HG03135 (cell line): ENCODE measurements at regions not wholly inside any gene's neighbourhood (a gene's known extent, or its start where the extent isn't known, plus 50 kb on each side); places are given as distances from the start of the nearest gene placed in this dataset.

Experiments used
- ATAC-seq: cut with Tn5 transposase; IDR thresholded peaks from one replicate; pipeline ENCODE4 v1.9.1; 2021; ENCODE audit warnings: mild to moderate bottlenecking, moderate library complexity; ENCODE audit not compliant: unreplicated experiment

GRCh38 chr4:185921583-185922555 lies 109.9 kb upstream of the SORBS2 start:
- ATAC-seq, result no peak

GRCh38 chr4:185924458-185925044 lies 112.6 kb upstream of the SORBS2 start:
- ATAC-seq, result no peak

DNA sequence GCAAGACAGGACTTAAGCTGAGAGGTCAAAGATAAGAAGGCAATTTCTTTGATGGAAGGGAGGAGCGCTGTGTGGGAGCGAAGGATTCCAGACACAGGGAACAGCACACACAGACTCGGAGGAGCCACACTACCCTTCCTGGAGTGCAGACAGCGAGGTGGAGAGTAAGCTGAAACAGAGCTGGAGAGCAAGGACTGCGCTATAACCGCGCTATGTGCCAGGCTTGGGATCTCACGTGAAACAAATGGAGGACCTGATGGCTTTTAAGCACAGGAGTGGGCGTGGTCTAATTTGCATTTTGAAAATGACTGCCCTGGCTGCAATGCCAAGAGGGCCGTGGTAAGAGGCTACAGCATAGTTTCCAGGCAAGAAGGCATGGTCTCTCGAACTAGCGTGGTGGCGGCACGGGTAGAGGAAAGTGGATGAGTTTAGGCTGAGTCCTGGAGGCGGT lies 113.9 kb upstream of the SORBS2 start:
- no peak for ATAC-seq

DNA sequence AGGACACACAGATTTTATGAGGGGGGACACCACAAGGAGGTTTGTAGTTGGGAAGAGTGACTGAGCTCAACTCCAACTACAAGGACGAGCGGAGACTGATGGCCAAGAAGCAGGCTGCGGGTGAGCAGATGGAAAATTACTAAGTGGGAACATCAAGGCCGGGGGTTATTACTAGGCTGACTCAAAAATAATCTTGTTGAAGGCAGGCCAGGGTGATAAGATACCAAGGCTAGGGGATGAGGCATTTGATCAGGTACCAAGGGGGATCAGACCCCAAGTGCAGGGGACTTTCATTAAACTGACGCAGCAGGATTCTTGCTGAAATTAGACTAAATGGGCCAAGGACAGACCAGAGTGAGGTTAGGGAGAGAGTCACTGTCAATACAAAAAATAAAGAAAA lies 119.4 kb upstream of the SORBS2 start:
- no peak for ATAC-seq

DNA sequence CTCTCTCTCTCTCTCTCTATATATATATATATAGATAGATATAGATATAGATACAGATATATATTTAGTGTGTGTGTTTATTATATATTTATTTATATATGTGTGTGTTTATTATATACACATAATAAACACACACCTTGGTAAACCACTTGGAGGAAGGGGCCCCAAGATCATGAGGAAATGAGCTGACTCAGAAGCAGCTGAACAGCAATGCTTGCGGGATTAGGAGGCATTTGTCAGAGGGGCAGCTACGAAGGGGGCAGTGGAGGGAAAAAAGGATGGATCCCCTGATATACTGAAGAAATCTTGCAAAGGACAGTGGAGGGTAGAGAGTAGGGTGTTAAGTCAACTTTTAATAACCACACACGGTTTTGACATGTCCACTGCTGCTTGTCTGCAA lies 120.0 kb upstream of the SORBS2 start:
- ATAC-seq, result no peak

DNA sequence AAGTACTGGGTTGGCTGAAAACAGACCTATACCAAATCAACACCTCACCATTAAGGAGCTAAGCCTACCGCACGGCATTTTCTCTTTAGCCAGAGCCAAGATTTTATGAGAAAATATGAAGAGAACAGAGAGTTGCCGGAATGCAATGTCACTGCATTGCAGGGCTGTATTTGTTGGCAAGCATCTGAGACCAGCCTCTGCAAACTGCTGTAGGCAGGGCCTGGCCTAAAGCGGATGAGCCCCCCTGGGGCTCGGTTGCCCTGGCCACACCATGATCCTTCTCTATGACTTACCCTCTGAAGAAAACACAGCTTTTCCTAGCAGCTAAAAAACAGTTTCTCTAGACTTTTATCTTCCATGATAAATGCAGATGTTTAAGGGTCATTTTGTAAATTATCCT lies 120.5 kb upstream of the SORBS2 start:
- ATAC-seq, result no peak

GRCh38 chr4:185933078-185933581 lies 121.1 kb upstream of the SORBS2 start:
- ATAC-seq, result no peak

DNA sequence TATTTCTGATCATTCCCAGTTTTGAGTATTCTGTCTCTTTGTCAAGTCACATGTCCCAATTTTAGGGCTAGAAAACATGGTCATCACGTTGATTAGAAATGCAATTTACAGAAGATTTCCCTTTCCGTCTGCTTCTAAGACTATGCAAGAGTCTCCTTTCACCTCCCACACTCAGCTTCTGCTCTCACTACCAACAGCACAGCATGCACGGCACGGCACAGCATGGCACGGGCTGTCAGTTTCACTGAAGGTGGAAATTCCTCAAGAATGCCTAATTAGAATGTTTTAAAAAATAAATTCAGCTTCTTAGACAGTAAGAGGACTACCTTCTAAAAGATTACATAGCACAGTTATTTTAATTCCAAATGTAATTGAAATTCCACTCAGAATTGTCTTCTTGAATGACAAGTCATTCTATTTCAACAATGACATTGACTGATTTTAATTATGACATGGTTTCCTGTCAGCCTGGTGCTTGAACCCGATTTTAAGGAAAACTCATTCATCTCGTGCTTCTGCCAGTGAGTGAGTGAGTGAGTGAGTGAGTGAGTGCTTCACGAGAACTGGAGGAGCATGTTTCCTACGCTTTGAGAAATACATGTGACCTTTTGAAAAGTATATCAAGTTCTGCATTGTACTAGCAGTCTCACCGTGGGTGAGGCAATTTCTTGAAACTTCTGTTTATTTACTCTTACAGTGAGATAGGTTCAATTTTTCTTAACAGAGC lies 124.8 kb upstream of the SORBS2 start:
- no peak for ATAC-seq

DNA sequence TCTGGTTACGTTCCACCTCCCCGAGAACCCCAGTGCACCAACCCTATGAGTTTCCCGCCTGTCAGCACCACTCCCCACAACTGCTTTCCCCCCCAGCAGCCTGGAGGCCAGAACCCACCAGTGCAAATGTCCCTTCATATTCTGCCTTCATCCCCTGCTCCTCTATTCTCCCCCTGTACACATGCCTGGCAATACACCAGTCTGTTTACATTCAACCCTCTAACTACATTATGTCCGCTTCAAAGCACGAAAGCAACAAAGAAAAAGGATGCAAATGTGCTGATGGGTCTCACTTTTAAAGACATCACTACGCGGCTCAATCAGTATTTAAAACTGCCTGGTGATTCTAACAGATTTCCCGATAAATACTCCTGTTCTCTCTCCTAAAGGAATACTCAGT lies 126.7 kb upstream of the SORBS2 start:
- no peak for ATAC-seq

- ATAC-seq, result no peak
Observed at GRCh38 chr4:185941461-185941860, 127.5 kb upstream of the TLR3 start.

DNA sequence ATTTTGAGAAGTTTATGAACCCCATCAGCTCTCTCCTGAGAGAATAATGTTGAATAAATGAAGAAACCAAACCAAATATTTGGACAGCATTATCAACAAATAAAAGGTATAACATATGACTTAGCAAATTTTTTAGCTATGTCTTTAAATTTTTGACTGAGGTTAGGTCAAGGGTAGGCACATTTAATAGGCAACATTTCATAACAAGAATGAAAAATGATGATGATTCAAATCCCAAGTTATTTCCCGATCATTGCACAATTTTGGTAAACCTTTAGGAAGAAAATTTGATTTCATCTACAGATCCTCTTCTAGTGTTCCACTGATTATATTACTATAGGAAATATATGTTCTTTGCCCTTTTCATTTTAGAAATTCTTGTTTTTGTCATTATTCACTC lies 123.7 kb upstream of the TLR3 start:
- ATAC-seq, result no peak

- ATAC-seq, result no peak
Observed at GRCh38 chr4:185945906-185946305, 123.0 kb upstream of the TLR3 start.

- ATAC-seq, result no peak
Observed at GRCh38 chr4:185950891-185951290, 118.1 kb upstream of the TLR3 start.

DNA sequence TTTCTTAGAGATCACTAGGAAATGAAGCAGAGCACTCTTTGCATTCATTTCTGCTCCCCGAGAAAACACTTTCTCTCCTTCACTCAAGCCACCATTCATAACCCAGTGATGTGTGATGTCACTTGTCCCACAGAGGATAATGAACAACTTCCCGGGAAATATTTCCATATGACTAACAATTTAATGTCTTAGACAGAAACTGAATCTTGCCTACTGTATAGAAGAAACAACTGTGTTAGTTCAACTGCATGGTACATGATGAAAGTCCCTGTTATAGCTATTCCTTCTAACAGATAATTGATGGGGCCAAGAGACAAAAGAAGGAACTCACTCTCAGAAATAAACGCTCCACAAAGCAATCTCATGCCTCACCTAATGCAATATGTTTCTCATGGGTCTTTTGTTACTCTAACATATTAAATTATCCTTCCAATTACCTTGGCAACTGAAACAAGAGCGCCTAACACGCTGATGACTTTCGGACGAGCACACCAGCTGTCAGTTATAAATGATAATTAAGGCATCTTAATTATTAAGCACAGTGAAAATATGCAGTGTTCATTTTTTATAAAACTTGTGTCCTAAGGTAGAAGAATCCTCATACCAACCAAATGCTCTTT lies 113.7 kb upstream of the TLR3 start:
- no peak for ATAC-seq

DNA sequence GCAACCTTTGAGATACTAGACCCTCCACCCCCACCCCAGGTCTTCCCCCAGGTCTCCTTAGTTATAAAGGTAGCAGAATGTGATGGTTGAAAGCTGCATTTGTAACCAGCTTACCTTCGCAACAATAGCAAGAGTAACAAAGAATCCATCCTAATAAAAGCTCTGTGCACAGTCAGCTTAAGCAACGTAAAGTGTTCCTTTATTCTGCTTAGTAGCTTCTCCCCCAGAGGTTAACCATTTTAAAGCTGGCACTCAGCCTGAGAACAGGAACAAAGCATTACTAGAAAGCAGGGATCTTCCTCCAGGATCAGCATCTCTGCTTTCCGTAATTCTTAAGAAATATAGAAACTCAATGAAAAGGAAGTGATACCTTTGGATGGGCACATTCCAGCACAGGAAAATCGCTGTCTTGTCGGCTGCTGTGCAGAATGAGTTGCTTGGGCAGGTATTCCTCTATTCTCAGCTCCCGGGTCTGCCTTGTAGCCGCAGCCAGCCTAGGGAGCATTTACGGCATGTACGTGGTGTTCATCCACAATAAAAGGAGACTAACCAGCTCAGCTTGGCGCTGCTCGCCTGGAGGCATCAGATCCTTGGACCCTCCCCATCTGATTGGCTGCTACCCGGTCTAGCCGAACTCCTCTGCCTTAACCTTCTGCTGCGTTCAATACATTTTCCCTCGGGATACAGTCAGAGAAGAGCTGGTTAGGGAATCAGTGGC lies 113.0 kb upstream of the TLR3 start:
- ATAC-seq, result no peak

- ATAC-seq, result no peak
Observed at GRCh38 chr4:185956544-185956940, 112.4 kb upstream of the TLR3 start.

GRCh38 chr4:185958094-185958747 lies 110.7 kb upstream of the TLR3 start:
- ATAC-seq, result no peak

- ATAC-seq, result peak; percentile 64
Observed at GRCh38 chr4:185965426-185966384, 103.3 kb upstream of the TLR3 start.

DNA sequence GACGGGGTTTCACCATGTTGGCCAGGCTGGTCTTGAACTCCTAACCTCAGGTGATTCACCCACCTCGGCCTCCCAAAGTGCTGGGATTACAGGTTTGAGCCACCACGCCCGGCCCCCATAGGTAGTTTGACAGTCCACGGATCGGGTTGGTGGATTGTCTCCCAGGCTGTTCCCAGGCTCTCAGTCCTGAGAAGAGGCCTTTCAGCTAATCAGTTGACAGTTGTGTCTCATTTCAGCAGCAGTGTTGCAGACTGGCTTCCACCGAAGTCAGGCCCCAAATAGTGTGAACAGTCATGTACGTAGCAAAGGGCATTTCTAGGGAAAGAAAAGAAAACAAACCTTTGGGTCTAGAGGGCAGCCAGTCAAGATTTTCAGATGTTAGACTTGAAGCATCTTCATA lies 102.4 kb upstream of the TLR3 start:
- no peak for ATAC-seq
